ENCODE measurements at regions not wholly inside any gene's neighbourhood (a gene's known extent, or its start where the extent isn't known, plus 50 kb on each side); places are given as distances from the start of the nearest gene placed in this dataset.
A peak's percentile ranks its signal among the peaks of the same experiment; 100 is the strongest.

DNA sequence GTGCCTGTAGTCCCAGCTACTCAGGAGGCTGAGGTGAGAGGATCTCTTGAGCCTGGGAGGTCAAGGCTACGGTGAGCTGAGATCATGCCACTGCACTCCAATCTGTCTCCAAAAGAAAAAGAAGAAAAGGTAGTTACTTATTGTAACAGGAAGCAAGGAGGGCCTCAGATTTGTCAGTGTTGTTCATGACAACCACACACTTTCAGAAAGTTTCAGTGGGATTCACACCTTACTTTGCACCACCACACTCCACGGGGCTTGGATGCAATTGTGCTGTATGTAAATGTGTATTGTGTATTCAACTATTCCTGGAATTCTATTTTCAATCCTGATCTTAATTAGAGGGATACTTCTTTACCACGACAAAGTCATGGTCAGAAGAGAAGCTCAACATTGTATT lies 142.6 kb downstream of the ELOVL4 start:
- intact Hi-C loops (cut with DNase I) = no loop called here

DNA sequence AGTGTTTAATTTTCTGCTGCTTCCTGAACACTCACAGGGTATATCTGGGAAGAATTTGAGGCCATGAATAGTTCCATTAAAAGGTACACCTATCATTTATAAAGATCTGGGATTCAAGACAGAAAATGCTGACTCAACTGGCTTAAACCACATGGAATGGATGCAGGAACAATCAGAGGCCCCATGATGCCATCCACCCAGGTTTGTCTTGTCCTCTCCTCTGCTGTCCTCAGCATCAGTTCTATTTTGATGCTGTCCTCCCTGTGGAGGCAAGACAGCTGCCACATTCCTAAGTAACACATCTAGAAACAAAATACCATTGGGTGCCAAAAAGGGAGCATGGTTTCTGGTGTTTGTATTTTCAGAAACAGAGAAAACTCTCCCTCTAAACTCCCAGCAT lies 143.4 kb downstream of the ELOVL4 start:
- Histone ChIP-seq H3K4me1 (peaks cover 0 to 4% (median 3%) of the 10 kb centered on the region in 4 donors), H3K36me3 (no peaks in the 10 kb centered on the region), H3K4me3 (no peak overlapping the region), H3K9me3 (no peaks in the 10 kb centered on the region), H3K27me3 (no peaks in the 10 kb centered on the region), H3K27ac (replicated peaks in 1 of 4) (no peak overlapping the region)
- intact Hi-C loops (cut with DNase I) = no loop called here
- peak; percentile 88 for DNase-seq (ENCODE audit: extremely low spot score)
- TF ChIP-seq, protein P1, sequence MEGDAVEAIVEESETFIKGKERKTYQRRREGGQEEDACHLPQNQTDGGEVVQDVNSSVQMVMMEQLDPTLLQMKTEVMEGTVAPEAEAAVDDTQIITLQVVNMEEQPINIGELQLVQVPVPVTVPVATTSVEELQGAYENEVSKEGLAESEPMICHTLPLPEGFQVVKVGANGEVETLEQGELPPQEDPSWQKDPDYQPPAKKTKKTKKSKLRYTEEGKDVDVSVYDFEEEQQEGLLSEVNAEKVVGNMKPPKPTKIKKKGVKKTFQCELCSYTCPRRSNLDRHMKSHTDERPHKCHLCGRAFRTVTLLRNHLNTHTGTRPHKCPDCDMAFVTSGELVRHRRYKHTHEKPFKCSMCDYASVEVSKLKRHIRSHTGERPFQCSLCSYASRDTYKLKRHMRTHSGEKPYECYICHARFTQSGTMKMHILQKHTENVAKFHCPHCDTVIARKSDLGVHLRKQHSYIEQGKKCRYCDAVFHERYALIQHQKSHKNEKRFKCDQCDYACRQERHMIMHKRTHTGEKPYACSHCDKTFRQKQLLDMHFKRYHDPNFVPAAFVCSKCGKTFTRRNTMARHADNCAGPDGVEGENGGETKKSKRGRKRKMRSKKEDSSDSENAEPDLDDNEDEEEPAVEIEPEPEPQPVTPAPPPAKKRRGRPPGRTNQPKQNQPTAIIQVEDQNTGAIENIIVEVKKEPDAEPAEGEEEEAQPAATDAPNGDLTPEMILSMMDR (IDR thresholded peaks at IDR 0.05) = no peak
- TF ChIP-seq POLR2AphosphoS5 (IDR thresholded peaks at IDR 0.05) (no peak), EP300 (IDR thresholded peaks at IDR 0.05) (no peak), POLR2A (IDR thresholded peaks at IDR 0.05; ENCODE audit: low read depth) (no peak)

More for the DNA sequence above, 142.6 kb downstream of the ELOVL4 start:
- Histone ChIP-seq H3K36me3 (no peaks in the 10 kb centered on the region), H3K9me3 (no peaks in the 10 kb centered on the region), H3K4me1 (peaks cover 0 to 11% (median 7%) of the 10 kb centered on the region in 4 donors), H3K27me3 (no peaks in the 10 kb centered on the region), H3K27ac (replicated peaks in 1 of 4) (no peak overlapping the region), H3K4me3 (no peak overlapping the region)
- no peak for DNase-seq (ENCODE audit: extremely low spot score)
- 84% methylated on average over 3 of the region's 3 CpGs for WGBS
- TF ChIP-seq, protein P1 (IDR thresholded peaks at IDR 0.05) = no peak
- TF ChIP-seq POLR2A (IDR thresholded peaks at IDR 0.05; ENCODE audit: low read depth) (no peak), EP300 (IDR thresholded peaks at IDR 0.05) (no peak), POLR2AphosphoS5 (IDR thresholded peaks at IDR 0.05) (no peak)

DNA sequence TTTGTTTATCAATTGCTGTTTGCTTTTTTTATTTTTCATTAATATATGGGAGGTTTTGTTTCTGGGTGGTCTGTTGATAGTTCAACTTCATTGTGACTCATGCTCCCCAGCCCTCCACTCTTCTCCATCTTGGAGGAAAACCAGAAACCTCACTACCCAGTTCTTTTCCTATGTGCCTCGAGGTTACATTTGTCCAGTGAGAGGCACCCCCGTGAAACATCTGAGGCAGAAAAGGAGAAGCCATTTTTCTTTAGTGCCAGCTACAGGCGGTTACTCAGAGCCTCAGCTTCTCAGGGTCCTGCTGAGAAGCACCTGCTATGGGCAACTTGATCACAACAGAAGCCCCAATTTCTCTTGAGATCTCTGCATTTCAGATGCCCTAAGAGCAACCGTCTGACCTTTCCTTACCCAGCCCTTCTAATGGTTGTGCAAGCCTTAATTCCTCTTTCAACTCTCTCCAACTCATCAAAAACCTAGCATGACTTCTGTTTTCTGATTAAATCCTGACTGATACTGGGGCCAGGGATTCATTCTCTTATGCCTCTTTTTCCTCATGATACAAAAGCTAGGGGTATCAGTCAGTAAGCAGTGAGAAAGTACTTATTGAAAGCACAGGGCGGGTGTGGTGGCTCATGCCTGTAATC lies 144.6 kb downstream of the ELOVL4 start:
- no peak overlapping the region for H3K27ac ChIP-seq (replicated peaks in 1 of 4)
- no peak overlapping the region for H3K4me3 ChIP-seq
- H3K27me3 ChIP-seq = no peaks in the 10 kb centered on the region
- H3K9me3 ChIP-seq = no peaks in the 10 kb centered on the region
- H3K4me1 ChIP-seq = no peaks in the 10 kb centered on the region
- no peaks in the 10 kb centered on the region for H3K36me3 ChIP-seq
- TF ChIP-seq POLR2AphosphoS5 (IDR thresholded peaks at IDR 0.05) (no peak), POLR2A (IDR thresholded peaks at IDR 0.05; ENCODE audit: low read depth) (no peak), EP300 (IDR thresholded peaks at IDR 0.05) (no peak)
- TF ChIP-seq, protein P1 (IDR thresholded peaks at IDR 0.05) = no peak
- DNase-seq (ENCODE audit: extremely low spot score) = peak; percentile 81
- intact Hi-C loops (cut with DNase I) = no loop called here
- 69% methylated on average over 4 of the region's 5 CpGs for WGBS

DNA sequence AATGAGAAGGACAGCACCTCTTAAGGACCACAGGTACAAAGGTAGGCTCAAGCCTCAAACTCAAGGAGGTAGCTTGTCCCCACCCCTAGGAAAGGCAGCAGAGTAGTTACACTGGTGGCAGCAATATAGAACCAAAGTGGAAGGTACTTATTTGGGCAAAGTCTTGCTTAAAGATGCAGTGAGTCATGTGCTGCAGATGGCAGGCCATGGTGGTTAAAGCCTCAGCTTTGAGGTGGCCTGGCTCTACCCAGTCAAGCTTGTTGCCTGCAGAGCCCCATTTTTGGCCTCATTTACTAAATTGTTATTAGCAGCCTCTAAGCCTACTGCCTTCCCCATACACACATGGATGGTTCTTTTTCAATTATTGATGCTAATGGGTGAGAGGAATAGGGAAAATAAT lies 146.0 kb downstream of the ELOVL4 start:
- no peak overlapping the region for H3K27ac ChIP-seq (replicated peaks in 1 of 4)
- H3K4me1 ChIP-seq = no peaks in the 10 kb centered on the region
- H3K36me3 ChIP-seq = no peaks in the 10 kb centered on the region
- DNase-seq (ENCODE audit: extremely low spot score) = peak; percentile 31
- H3K9me3 ChIP-seq = no peaks in the 10 kb centered on the region
- no peak overlapping the region for H3K4me3 ChIP-seq
- TF ChIP-seq POLR2A (IDR thresholded peaks at IDR 0.05; ENCODE audit: low read depth) (no peak), EP300 (IDR thresholded peaks at IDR 0.05) (no peak), POLR2AphosphoS5 (IDR thresholded peaks at IDR 0.05) (no peak)
- TF ChIP-seq, protein P1 (IDR thresholded peaks at IDR 0.05) = no peak
- intact Hi-C loops (cut with DNase I) = no loop called here
- no peaks in the 10 kb centered on the region for H3K27me3 ChIP-seq

DNA sequence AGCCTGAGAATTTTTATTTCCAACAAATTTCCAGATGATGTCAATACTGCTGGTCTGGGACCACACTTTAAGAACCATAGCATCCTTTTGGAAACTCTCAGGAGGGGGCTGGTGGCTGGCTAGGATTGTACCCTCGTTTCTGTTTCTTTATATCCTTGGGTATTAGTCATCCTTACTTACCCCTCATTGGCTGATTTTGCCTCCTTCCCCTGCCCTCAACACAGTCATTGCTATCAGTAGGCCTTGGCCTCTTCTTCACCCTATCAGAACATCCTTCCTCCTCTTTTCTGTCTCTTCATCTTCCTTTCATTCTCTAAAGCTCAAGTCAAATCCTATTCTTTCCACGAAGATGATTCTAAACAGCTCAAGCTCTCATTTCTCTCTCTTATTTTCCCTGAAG lies 148.5 kb downstream of the ELOVL4 start:
- H3K27ac ChIP-seq (replicated peaks in 1 of 4) = no peak overlapping the region
- no peaks in the 10 kb centered on the region for H3K9me3 ChIP-seq
- DNase-seq (ENCODE audit: extremely low spot score) = peak; percentile 79
- WGBS = 81% methylated on average over 2 of the region's 2 CpGs
- no peaks in the 10 kb centered on the region for H3K36me3 ChIP-seq
- H3K4me3 ChIP-seq = no peak overlapping the region
- intact Hi-C loops (cut with DNase I) = no loop called here
- H3K4me1 ChIP-seq = no peaks in the 10 kb centered on the region
- H3K27me3 ChIP-seq = no peaks in the 10 kb centered on the region
- TF ChIP-seq EP300 (IDR thresholded peaks at IDR 0.05) (no peak), POLR2A (IDR thresholded peaks at IDR 0.05; ENCODE audit: low read depth) (no peak), POLR2AphosphoS5 (IDR thresholded peaks at IDR 0.05) (no peak)
- TF ChIP-seq, protein P1 (IDR thresholded peaks at IDR 0.05) = no peak
